Neural cell (in vitro differentiated cells): ENCODE measurements at regions not wholly inside any gene's neighbourhood (a gene's known extent, or its start where the extent isn't known, plus 50 kb on each side); places are given as distances from the start of the nearest gene placed in this dataset.

ENCODE experiments used
- H2AFZ ChIP-seq: fragments of 200-600, 300-800 bp; sonication (generic), shearing (Covaris generic); 2 replicates; pipeline ENCODE4 v1.6.0; 2014; ENCODE audit warnings: low read depth, mild to moderate bottlenecking, antibody characterized with exemption, low read length, moderate library complexity
- H3F3A ChIP-seq: fragments of 200-600 bp; shearing (Covaris generic); 2 replicates; pipeline ENCODE4 v1.6.1; 2016; ENCODE audit warnings: mild to moderate bottlenecking, moderate library complexity, mixed read lengths, antibody characterized with exemption, low read length; ENCODE audit not compliant: insufficient read depth, poor library complexity, severe bottlenecking
- H3K27ac ChIP-seq: fragments of 200-600, 300-800 bp; sonication (generic), shearing (Covaris generic); 2 replicates; pipeline ENCODE4 v1.5.1; 2014; ENCODE audit warnings: mild to moderate bottlenecking, low read length, moderate library complexity
- H3K27me3 ChIP-seq: fragments of 300-800, 200-600 bp; sonication (generic), shearing (Covaris generic); 2 replicates; pipeline ENCODE4 v1.6.0; 2014; ENCODE audit warnings: mild to moderate bottlenecking, low read depth, low read length, moderate library complexity; ENCODE audit not compliant: insufficient read depth
- H3K36me3 ChIP-seq: fragments of 300-800, 200-600 bp; sonication (generic), shearing (Covaris generic); 2 replicates; pipeline ENCODE4 v1.5.1; 2014; ENCODE audit warnings: mild to moderate bottlenecking, antibody characterized with exemption, low read length, moderate library complexity; ENCODE audit not compliant: insufficient read depth
- H3K4me2 ChIP-seq: fragments of 300-800, 200-600 bp; sonication (generic), shearing (Covaris generic); 2 replicates; pipeline ENCODE4 v1.6.0; 2014; ENCODE audit warnings: mild to moderate bottlenecking, low read length
- H3K4me3 ChIP-seq: fragments of 300-800, 200-600 bp; sonication (generic), shearing (Covaris generic); 2 replicates; pipeline ENCODE4 v1.5.1; 2014; ENCODE audit warnings: mild to moderate bottlenecking, low read length, moderate library complexity
- H3K79me2 ChIP-seq: fragments of 200-600 bp; shearing (Covaris generic); replicated peaks from 2 replicates; pipeline ENCODE4 v1.6.0; 2014; ENCODE audit warnings: mild to moderate bottlenecking, low read length, moderate library complexity; ENCODE audit not compliant: insufficient read depth
- H3K9ac ChIP-seq: fragments of 300-800, 200-600 bp; sonication (generic), shearing (Covaris generic); 2 replicates; pipeline ENCODE4 v1.6.1; 2016; ENCODE audit warnings: mild to moderate bottlenecking, low read length, mixed read lengths
- H3K9me2 ChIP-seq: fragments of 200-600 bp; shearing (Covaris generic); 2 replicates; pipeline ENCODE4 v1.6.1; 2016; ENCODE audit warnings: mild to moderate bottlenecking, low read length, mixed read lengths; ENCODE audit not compliant: insufficient read depth
- H3K9me3 ChIP-seq: fragments of 200-600, 300-800 bp; sonication (generic), shearing (Covaris generic); 2 replicates; pipeline ENCODE4 v1.6.1; 2016; ENCODE audit warnings: mild to moderate bottlenecking, mixed run types, low read length, moderate library complexity, mixed read lengths
- H4K20me1 ChIP-seq: fragments of 200-600 bp; shearing (Covaris generic); 2 replicates; pipeline ENCODE4 v1.6.1; 2016; ENCODE audit warnings: mild to moderate bottlenecking, mixed run types; ENCODE audit not compliant: insufficient read depth
- EP300 ChIP-seq: fragments of 450-650 bp; conservative IDR thresholded peaks from 2 replicates; pipeline ENCODE4 v1.6.1; 2014; ENCODE audit warnings: antibody characterized with exemption, mild to moderate bottlenecking, moderate library complexity; ENCODE audit not compliant: poor library complexity, severe bottlenecking
- EZH2 ChIP-seq: fragments of 200-600, 300-800 bp; shearing (Covaris generic), sonication (generic); IDR thresholded peaks from 2 replicates; pipeline ENCODE4 v1.6.1; 2014; ENCODE audit warnings: antibody characterized with exemption, low read length, borderline replicate concordance, mild to moderate bottlenecking; ENCODE audit not compliant: insufficient read depth, poor library complexity, severe bottlenecking
- MXI1 ChIP-seq: fragments of 450-650 bp; conservative IDR thresholded peaks from 2 replicates; pipeline ENCODE4 v1.6.1; 2014; ENCODE audit warnings: antibody characterized with exemption, mild to moderate bottlenecking; ENCODE audit not compliant: poor library complexity, severe bottlenecking
- POLR2AphosphoS5 ChIP-seq: IDR thresholded peaks from 2 replicates; pipeline ENCODE4 v1.6.1; 2012
- RAD21 ChIP-seq: fragments of 450-650 bp; conservative IDR thresholded peaks from 2 replicates; pipeline ENCODE4 v1.6.1; 2014; ENCODE audit warnings: antibody characterized with exemption, mild to moderate bottlenecking, moderate library complexity
- SMC3 ChIP-seq: fragments of 450-650 bp; conservative IDR thresholded peaks from 2 replicates; pipeline ENCODE4 v1.6.1; 2014; ENCODE audit warnings: antibody characterized with exemption, mild to moderate bottlenecking, moderate library complexity; ENCODE audit not compliant: poor library complexity
- TAF1 ChIP-seq: IDR thresholded peaks from 2 replicates; pipeline ENCODE4 v1.6.1; 2012; ENCODE audit warnings: low read depth
- TF ChIP-seq, protein P1 (sequence below): IDR thresholded peaks from 2 replicates; pipeline ENCODE4 v1.6.1; 2012; ENCODE audit warnings: borderline replicate concordance
- TF ChIP-seq, protein P2 (sequence below): fragments of 450-650 bp; IDR thresholded peaks from 2 replicates; pipeline ENCODE4 v1.5.1; 2014; ENCODE audit warnings: antibody characterized with exemption, mild to moderate bottlenecking, moderate library complexity; ENCODE audit not compliant: poor library complexity, severe bottlenecking

DNA sequence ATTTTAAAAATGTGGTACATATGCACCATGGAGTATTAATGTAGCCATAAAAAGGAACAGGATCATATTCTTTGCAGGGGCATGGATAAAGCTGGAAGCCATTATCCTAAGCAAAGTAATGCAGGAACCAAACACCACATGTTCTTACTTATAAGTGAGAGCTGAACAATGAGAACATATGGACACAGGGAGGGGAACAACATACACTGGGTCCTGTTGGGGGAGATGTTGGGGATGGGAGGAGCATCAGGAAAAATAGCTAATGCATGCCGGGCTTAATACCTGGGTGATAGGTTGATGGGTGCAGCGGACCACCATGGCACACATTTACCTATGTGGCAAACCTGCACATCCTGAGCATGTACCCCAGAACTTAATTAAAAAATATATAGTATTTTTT, 352.5 kb upstream of the KAZN start:
- Histone ChIP-seq H3K9me3 (no peaks in the 10 kb centered on the region), H3K36me3 (no peaks in the 10 kb centered on the region), H3K9me2 (no peaks in the 10 kb centered on the region), H3K4me3 (no peak overlapping the region), H3F3A (no peaks in the 10 kb centered on the region), H3K27ac (no peak overlapping the region), H3K79me2 (no peaks in the 10 kb centered on the region), H2AFZ (no peak overlapping the region), H4K20me1 (no peaks in the 10 kb centered on the region), H3K4me2 (no peak overlapping the region), H3K9ac (no peak overlapping the region), H3K27me3 (no peaks in the 10 kb centered on the region)
- TF ChIP-seq, protein P1, sequence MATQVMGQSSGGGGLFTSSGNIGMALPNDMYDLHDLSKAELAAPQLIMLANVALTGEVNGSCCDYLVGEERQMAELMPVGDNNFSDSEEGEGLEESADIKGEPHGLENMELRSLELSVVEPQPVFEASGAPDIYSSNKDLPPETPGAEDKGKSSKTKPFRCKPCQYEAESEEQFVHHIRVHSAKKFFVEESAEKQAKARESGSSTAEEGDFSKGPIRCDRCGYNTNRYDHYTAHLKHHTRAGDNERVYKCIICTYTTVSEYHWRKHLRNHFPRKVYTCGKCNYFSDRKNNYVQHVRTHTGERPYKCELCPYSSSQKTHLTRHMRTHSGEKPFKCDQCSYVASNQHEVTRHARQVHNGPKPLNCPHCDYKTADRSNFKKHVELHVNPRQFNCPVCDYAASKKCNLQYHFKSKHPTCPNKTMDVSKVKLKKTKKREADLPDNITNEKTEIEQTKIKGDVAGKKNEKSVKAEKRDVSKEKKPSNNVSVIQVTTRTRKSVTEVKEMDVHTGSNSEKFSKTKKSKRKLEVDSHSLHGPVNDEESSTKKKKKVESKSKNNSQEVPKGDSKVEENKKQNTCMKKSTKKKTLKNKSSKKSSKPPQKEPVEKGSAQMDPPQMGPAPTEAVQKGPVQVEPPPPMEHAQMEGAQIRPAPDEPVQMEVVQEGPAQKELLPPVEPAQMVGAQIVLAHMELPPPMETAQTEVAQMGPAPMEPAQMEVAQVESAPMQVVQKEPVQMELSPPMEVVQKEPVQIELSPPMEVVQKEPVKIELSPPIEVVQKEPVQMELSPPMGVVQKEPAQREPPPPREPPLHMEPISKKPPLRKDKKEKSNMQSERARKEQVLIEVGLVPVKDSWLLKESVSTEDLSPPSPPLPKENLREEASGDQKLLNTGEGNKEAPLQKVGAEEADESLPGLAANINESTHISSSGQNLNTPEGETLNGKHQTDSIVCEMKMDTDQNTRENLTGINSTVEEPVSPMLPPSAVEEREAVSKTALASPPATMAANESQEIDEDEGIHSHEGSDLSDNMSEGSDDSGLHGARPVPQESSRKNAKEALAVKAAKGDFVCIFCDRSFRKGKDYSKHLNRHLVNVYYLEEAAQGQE: no peak
- TF ChIP-seq SMC3 (no peak), RAD21 (no peak), MXI1 (no peak), TAF1 (no peak), EP300 (no peak), POLR2AphosphoS5 (no peak), EZH2 (no peak)
- TF ChIP-seq, protein P2, sequence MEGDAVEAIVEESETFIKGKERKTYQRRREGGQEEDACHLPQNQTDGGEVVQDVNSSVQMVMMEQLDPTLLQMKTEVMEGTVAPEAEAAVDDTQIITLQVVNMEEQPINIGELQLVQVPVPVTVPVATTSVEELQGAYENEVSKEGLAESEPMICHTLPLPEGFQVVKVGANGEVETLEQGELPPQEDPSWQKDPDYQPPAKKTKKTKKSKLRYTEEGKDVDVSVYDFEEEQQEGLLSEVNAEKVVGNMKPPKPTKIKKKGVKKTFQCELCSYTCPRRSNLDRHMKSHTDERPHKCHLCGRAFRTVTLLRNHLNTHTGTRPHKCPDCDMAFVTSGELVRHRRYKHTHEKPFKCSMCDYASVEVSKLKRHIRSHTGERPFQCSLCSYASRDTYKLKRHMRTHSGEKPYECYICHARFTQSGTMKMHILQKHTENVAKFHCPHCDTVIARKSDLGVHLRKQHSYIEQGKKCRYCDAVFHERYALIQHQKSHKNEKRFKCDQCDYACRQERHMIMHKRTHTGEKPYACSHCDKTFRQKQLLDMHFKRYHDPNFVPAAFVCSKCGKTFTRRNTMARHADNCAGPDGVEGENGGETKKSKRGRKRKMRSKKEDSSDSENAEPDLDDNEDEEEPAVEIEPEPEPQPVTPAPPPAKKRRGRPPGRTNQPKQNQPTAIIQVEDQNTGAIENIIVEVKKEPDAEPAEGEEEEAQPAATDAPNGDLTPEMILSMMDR: no peak

DNA sequence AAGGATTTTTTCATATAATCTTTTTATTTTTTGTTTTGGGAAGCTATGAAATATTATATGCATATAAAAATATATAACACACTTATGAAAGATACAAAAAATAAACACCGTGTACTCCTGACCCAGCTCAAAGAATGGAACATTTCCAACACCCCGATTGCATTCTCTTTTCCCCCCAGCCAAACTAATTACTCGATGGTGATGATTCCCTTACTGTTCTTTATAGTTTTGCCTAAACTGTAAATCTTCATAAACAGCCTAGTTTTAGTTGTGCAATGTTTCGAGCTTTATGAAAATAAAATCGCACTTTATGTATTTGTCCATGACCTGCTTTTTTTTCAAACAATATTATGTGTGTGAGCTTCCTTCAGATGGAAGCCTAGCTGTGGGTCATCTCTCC, 352.0 kb upstream of the KAZN start:
- Histone ChIP-seq H3F3A (no peaks in the 10 kb centered on the region), H2AFZ (no peak overlapping the region), H3K9ac (no peak overlapping the region), H3K9me3 (no peaks in the 10 kb centered on the region), H3K9me2 (no peaks in the 10 kb centered on the region), H3K27ac (no peak overlapping the region), H3K79me2 (no peaks in the 10 kb centered on the region), H4K20me1 (no peaks in the 10 kb centered on the region), H3K36me3 (no peaks in the 10 kb centered on the region), H3K27me3 (no peaks in the 10 kb centered on the region), H3K4me3 (no peak overlapping the region), H3K4me2 (no peak overlapping the region)
- TF ChIP-seq SMC3 (no peak), POLR2AphosphoS5 (no peak), EP300 (no peak), MXI1 (no peak), TAF1 (no peak), EZH2 (no peak), RAD21 (no peak)
- TF ChIP-seq, protein P2: no peak
- TF ChIP-seq, protein P1: no peak
